Keratinocyte (primary cell): ENCODE measurements at regions not wholly inside any gene's neighbourhood (a gene's known extent, or its start where the extent isn't known, plus 50 kb on each side); places are given as distances from the start of the nearest gene placed in this dataset.

Source experiments
- DNase-seq: peaks from one replicate; pipeline ENCODE4 v3.0.0-alpha.2; 2011; ENCODE audit warnings: low read depth, missing footprints, low spot score
- FAIRE-seq: peaks from 2 replicates; lab custom pipeline; 2011; peaks lifted over from hg19 to GRCh38; lab: Jason Lieb, UNC
- H2AFZ ChIP-seq: 2 replicates; pipeline ENCODE4 v1.6.0; 2012; ENCODE audit warnings: low read length, control low read depth, inconsistent platforms; ENCODE audit not compliant: control insufficient read depth
- H3K27ac ChIP-seq: 2 replicates; pipeline ENCODE4 v1.5.1; 2011; ENCODE audit warnings: low read length; ENCODE audit not compliant: control insufficient read depth, insufficient read depth
- H3K27me3 ChIP-seq: 3 replicates; pipeline ENCODE4 v1.6.0; 2011; ENCODE audit warnings: low read length; ENCODE audit not compliant: control insufficient read depth, insufficient read depth; ENCODE audit errors: extremely low read depth
- H3K36me3 ChIP-seq, 2 experiments: 2 replicates in 1 of 2; 3 replicates in 1 of 2; pipeline ENCODE4 v1.5.1; 2011; ENCODE audit warnings: low read length in 2 of 2, mild to moderate bottlenecking in 1 of 2; ENCODE audit not compliant: control insufficient read depth in 2 of 2, insufficient read depth in 2 of 2; ENCODE audit errors: extremely low read depth in 1 of 2
- H3K4me1 ChIP-seq: 3 replicates; pipeline ENCODE4 v1.5.1; 2011; ENCODE audit warnings: low read length; ENCODE audit not compliant: control insufficient read depth, insufficient read depth; ENCODE audit errors: extremely low read depth
- H3K4me2 ChIP-seq: 3 replicates; pipeline ENCODE4 v1.6.0; 2011; ENCODE audit warnings: low read depth, low read length; ENCODE audit not compliant: control insufficient read depth, insufficient read depth; ENCODE audit errors: extremely low read depth
- H3K4me3 ChIP-seq, 3 experiments: fragments of 200-600 bp in 1 of 3; sonication (generic) in 1 of 3; 2 replicates in 2 of 3; 3 replicates in 1 of 3; pipeline ENCODE4 v1.5.1; 2011 to 2016; ENCODE audit warnings: low read length in 3 of 3, mild to moderate bottlenecking in 3 of 3, control low read depth in 2 of 3, inconsistent platforms in 1 of 3, low read depth in 1 of 3, mixed read lengths in 1 of 3, mixed run types in 1 of 3, moderate library complexity in 1 of 3; ENCODE audit not compliant: control insufficient read depth in 2 of 3, insufficient read depth in 2 of 3; ENCODE audit errors: extremely low read depth in 1 of 3
- H3K79me2 ChIP-seq: 2 replicates; pipeline ENCODE4 v1.6.0; 2012; ENCODE audit warnings: low read length; ENCODE audit not compliant: control insufficient read depth, insufficient read depth
- H3K9ac ChIP-seq: 3 replicates; pipeline ENCODE4 v1.6.0; 2011; ENCODE audit warnings: low read length; ENCODE audit not compliant: control insufficient read depth, insufficient read depth; ENCODE audit errors: extremely low read depth
- H3K9me1 ChIP-seq: 3 replicates; pipeline ENCODE4 v1.6.0; 2011; ENCODE audit warnings: low read length; ENCODE audit not compliant: control insufficient read depth, insufficient read depth; ENCODE audit errors: extremely low read depth
- H3K9me3 ChIP-seq: 2 replicates; pipeline ENCODE4 v1.5.1; 2012; ENCODE audit warnings: low read depth, low read length; ENCODE audit not compliant: control insufficient read depth
- H4K20me1 ChIP-seq: 3 replicates; pipeline ENCODE4 v1.6.0; 2011; ENCODE audit warnings: low read length; ENCODE audit not compliant: control insufficient read depth, insufficient read depth; ENCODE audit errors: extremely low read depth
- EZH2 ChIP-seq: IDR thresholded peaks from one replicate; pipeline ENCODE4 v1.6.1; 2012; ENCODE audit warnings: inconsistent platforms, mild to moderate bottlenecking, low read length, moderate library complexity
- dilution Hi-C: fragments of 300-500 bp; cut with MboI; formaldehyde crosslinking; loops from one replicate; pipeline ENCODE4 v1.7.0; 2020; ENCODE audit warnings: low sequenced_read_pairs; ENCODE audit not compliant: extremely low pct_ligation_motif_present
- TF ChIP-seq, protein P1 (sequence below), 3 experiments: IDR thresholded peaks in 1 of 3; conservative IDR thresholded peaks in 1 of 3; optimal IDR thresholded peaks in 1 of 3; 2 replicates in 2 of 3; 3 replicates in 1 of 3; pipeline versions ENCODE3 to v1.5.1; 2011; ENCODE audit warnings: low read length in 3 of 3, mild to moderate bottlenecking in 3 of 3, moderate library complexity in 2 of 3, control low read depth in 1 of 3, inconsistent platforms in 1 of 3; ENCODE audit not compliant: insufficient read depth in 2 of 3; ENCODE audit errors: extremely low read depth in 1 of 3

- DNase-seq (no peak), FAIRE-seq (no peak)
- Histone ChIP-seq H3K79me2 (no peaks in the 10 kb centered on the region), H3K4me1 (peaks cover 37% of the 10 kb centered on the region), H3K27ac (no peak overlapping the region), H4K20me1 (no peaks in the 10 kb centered on the region), H3K36me3 (no peaks in the 10 kb centered on the region), H3K4me2 (no peak overlapping the region), H3K9me3 (no peaks in the 10 kb centered on the region), H3K27me3 (no peaks in the 10 kb centered on the region), H2AFZ (no peak overlapping the region), H3K4me3 (no peak overlapping the region), H3K9me1 (no peaks in the 10 kb centered on the region), H3K9ac (no peak overlapping the region)
- TF ChIP-seq EZH2: no peak
- TF ChIP-seq, protein P1, sequence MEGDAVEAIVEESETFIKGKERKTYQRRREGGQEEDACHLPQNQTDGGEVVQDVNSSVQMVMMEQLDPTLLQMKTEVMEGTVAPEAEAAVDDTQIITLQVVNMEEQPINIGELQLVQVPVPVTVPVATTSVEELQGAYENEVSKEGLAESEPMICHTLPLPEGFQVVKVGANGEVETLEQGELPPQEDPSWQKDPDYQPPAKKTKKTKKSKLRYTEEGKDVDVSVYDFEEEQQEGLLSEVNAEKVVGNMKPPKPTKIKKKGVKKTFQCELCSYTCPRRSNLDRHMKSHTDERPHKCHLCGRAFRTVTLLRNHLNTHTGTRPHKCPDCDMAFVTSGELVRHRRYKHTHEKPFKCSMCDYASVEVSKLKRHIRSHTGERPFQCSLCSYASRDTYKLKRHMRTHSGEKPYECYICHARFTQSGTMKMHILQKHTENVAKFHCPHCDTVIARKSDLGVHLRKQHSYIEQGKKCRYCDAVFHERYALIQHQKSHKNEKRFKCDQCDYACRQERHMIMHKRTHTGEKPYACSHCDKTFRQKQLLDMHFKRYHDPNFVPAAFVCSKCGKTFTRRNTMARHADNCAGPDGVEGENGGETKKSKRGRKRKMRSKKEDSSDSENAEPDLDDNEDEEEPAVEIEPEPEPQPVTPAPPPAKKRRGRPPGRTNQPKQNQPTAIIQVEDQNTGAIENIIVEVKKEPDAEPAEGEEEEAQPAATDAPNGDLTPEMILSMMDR (optimal IDR thresholded peaks at IDR 0.05 in 1 of 3, IDR thresholded peaks at IDR 0.05 in 1 of 3, conservative IDR thresholded peaks at IDR 0.05 in 1 of 3; ENCODE audit: extremely low read depth in 1 of 3, insufficient read depth in 2 of 3, low read length in 3 of 3): no peak
- dilution Hi-C loops: no loop called here
These were observed 199.8 kb downstream of the TMX1 start for GRCh38 chr14:51439896-51440295.

DNA sequence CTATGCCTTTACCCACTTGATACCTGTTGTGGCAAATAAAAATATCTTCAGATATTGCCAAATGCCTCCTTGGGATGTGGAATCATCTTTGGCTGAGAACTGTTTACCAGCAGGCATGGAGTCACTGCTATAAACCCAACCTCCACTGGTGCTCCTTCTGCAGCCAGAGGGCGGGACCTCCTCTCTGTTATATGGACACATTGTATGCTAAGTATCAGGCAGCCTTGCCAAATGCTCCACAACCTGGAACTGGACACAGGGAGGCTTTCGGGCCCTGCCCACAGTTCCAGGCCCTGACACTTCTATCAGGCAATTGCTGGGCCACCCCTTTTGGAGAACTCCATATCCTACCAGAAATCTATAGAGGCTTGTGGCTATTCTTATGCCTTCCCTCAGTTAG lies 201.0 kb downstream of the TMX1 start:
- no peak for TF ChIP-seq EZH2
- TF ChIP-seq, protein P1 (optimal IDR thresholded peaks at IDR 0.05 in 1 of 3, IDR thresholded peaks at IDR 0.05 in 1 of 3, conservative IDR thresholded peaks at IDR 0.05 in 1 of 3; ENCODE audit: extremely low read depth in 1 of 3, insufficient read depth in 2 of 3, low read length in 3 of 3): no peak
- Histone ChIP-seq H3K36me3 (no peaks in the 10 kb centered on the region), H3K27me3 (no peaks in the 10 kb centered on the region), H3K27ac (no peak overlapping the region), H3K4me1 (peaks cover 37% of the 10 kb centered on the region), H2AFZ (peak overlapping the region; percentile 10), H3K79me2 (no peaks in the 10 kb centered on the region), H3K9me1 (no peaks in the 10 kb centered on the region), H4K20me1 (no peaks in the 10 kb centered on the region), H3K9me3 (no peaks in the 10 kb centered on the region), H3K4me2 (no peak overlapping the region), H3K9ac (no peak overlapping the region), H3K4me3 (no peak overlapping the region)
- FAIRE-seq (peak; percentile 79), DNase-seq (no peak)
- dilution Hi-C loops: no loop called here
